ENCODE measurements at regions not wholly inside any gene's neighbourhood (a gene's known extent, or its start where the extent isn't known, plus 50 kb on each side); places are given as distances from the start of the nearest gene placed in this dataset.

DNA sequence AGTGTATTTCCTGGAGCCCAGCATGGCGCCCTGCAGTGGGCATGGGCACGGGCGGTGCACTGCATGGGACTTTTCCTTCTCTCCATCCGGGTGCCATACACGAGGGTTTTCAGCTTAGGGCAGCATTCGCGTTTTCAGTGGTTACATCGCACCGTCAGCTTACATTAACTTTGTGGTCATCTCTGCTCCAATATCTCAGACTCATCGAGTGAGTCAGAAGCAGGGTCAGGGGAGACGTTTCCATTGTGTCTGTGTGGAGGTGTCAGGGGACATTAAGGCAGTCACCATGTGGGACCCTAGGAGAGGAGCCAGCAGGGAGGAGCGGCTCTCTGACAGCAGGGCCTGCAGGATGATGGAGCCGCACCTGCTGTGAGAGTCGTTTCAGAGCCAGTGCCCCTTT lies 541.0 kb downstream of the FGF9 start:
- TF ChIP-seq, protein P1, sequence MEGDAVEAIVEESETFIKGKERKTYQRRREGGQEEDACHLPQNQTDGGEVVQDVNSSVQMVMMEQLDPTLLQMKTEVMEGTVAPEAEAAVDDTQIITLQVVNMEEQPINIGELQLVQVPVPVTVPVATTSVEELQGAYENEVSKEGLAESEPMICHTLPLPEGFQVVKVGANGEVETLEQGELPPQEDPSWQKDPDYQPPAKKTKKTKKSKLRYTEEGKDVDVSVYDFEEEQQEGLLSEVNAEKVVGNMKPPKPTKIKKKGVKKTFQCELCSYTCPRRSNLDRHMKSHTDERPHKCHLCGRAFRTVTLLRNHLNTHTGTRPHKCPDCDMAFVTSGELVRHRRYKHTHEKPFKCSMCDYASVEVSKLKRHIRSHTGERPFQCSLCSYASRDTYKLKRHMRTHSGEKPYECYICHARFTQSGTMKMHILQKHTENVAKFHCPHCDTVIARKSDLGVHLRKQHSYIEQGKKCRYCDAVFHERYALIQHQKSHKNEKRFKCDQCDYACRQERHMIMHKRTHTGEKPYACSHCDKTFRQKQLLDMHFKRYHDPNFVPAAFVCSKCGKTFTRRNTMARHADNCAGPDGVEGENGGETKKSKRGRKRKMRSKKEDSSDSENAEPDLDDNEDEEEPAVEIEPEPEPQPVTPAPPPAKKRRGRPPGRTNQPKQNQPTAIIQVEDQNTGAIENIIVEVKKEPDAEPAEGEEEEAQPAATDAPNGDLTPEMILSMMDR (tag by site-specific recombination; IDR thresholded peaks at IDR 0.05): no peak
- TF ChIP-seq, protein P2, sequence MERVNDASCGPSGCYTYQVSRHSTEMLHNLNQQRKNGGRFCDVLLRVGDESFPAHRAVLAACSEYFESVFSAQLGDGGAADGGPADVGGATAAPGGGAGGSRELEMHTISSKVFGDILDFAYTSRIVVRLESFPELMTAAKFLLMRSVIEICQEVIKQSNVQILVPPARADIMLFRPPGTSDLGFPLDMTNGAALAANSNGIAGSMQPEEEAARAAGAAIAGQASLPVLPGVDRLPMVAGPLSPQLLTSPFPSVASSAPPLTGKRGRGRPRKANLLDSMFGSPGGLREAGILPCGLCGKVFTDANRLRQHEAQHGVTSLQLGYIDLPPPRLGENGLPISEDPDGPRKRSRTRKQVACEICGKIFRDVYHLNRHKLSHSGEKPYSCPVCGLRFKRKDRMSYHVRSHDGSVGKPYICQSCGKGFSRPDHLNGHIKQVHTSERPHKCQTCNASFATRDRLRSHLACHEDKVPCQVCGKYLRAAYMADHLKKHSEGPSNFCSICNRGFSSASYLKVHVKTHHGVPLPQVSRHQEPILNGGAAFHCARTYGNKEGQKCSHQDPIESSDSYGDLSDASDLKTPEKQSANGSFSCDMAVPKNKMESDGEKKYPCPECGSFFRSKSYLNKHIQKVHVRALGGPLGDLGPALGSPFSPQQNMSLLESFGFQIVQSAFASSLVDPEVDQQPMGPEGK (tag by site-specific recombination; IDR thresholded peaks at IDR 0.05): no peak
- no peak for TF ChIP-seq ZNF138 (tag by site-specific recombination; IDR thresholded peaks at IDR 0.05; ENCODE audit: borderline replicate concordance)
- no peak for TF ChIP-seq ZNF140 (tag by site-specific recombination; IDR thresholded peaks at IDR 0.05)
- no peak for TF ChIP-seq ZBTB7A (tag by site-specific recombination; IDR thresholded peaks at IDR 0.05; ENCODE audit: low read depth)
- TF ChIP-seq ZFP37 (tag by site-specific recombination; IDR thresholded peaks at IDR 0.05): no peak
- TF ChIP-seq, protein P3, sequence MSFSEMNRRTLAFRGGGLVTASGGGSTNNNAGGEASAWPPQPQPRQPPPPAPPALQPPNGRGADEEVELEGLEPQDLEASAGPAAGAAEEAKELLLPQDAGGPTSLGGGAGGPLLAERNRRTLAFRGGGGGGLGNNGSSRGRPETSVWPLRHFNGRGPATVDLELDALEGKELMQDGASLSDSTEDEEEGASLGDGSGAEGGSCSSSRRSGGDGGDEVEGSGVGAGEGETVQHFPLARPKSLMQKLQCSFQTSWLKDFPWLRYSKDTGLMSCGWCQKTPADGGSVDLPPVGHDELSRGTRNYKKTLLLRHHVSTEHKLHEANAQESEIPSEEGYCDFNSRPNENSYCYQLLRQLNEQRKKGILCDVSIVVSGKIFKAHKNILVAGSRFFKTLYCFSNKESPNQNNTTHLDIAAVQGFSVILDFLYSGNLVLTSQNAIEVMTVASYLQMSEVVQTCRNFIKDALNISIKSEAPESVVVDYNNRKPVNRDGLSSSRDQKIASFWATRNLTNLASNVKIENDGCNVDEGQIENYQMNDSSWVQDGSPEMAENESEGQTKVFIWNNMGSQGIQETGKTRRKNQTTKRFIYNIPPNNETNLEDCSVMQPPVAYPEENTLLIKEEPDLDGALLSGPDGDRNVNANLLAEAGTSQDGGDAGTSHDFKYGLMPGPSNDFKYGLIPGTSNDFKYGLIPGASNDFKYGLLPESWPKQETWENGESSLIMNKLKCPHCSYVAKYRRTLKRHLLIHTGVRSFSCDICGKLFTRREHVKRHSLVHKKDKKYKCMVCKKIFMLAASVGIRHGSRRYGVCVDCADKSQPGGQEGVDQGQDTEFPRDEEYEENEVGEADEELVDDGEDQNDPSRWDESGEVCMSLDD (tag by site-specific recombination; IDR thresholded peaks at IDR 0.05): no peak
